GM12892 (cell line): ENCODE measurements at regions not wholly inside any gene's neighbourhood (a gene's known extent, or its start where the extent isn't known, plus 50 kb on each side); places are given as distances from the start of the nearest gene placed in this dataset.

Experiments
- DNase-seq: peaks from one replicate; pipeline ENCODE4 v3.0.0; 2011; ENCODE audit not compliant: insufficient read length
- FAIRE-seq: peaks from 2 replicates; lab custom pipeline; 2011; peaks lifted over from hg19 to GRCh38; lab: Jason Lieb, UNC
- POLR2A ChIP-seq: IDR thresholded peaks from 2 replicates; pipeline ENCODE4 v1.6.1; 2011; ENCODE audit warnings: low read depth, low read length, control low read depth
- POLR2AphosphoS5 ChIP-seq: IDR thresholded peaks from 2 replicates; pipeline ENCODE4 v1.6.1; 2011; ENCODE audit warnings: low read depth, low read length, control low read depth
- TAF1 ChIP-seq: IDR thresholded peaks from 2 replicates; pipeline ENCODE4 v1.6.1; 2011; ENCODE audit warnings: low read depth, mild to moderate bottlenecking, control low read depth, low read length, borderline replicate concordance

GRCh38 chr1:80962564-80962963, 838.2 kb upstream of the ADGRL2 start:
- FAIRE-seq, result no peak
- DNase-seq, result no peak
- TF ChIP-seq POLR2A (no peak), TAF1 (no peak)

- no peak for FAIRE-seq
- TF ChIP-seq POLR2AphosphoS5 (no peak), TAF1 (no peak), POLR2A (no peak)
- no peak for DNase-seq
These were observed 839.1 kb upstream of the ADGRL2 start for GRCh38 chr1:80961464-80962190.

GRCh38 chr1:80933346-80933745, 867.4 kb upstream of the ADGRL2 start:
- DNase-seq (no peak), FAIRE-seq (no peak)
- TF ChIP-seq POLR2AphosphoS5 (no peak), POLR2A (no peak), TAF1 (no peak)

GRCh38 chr1:80931178-80931577, 869.6 kb upstream of the ADGRL2 start:
- no peak for FAIRE-seq
- DNase-seq, result no peak
- no peak for TF ChIP-seq POLR2AphosphoS5
- no peak for TF ChIP-seq TAF1
- no peak for TF ChIP-seq POLR2A

- FAIRE-seq (no peak), DNase-seq (no peak)
- TF ChIP-seq POLR2AphosphoS5 (no peak), POLR2A (no peak), TAF1 (no peak)
These were observed 870.7 kb upstream of the ADGRL2 start for GRCh38 chr1:80929868-80930508.

- no peak for FAIRE-seq
- TF ChIP-seq POLR2A, result no peak
- TF ChIP-seq POLR2AphosphoS5, result no peak
- no peak for TF ChIP-seq TAF1
These were observed 874.2 kb upstream of the ADGRL2 start for GRCh38 chr1:80926531-80926930.

GRCh38 chr1:80925130-80925805, 875.5 kb upstream of the ADGRL2 start:
- no peak for FAIRE-seq
- TF ChIP-seq POLR2A, result no peak
- no peak for TF ChIP-seq POLR2AphosphoS5
- no peak for TF ChIP-seq TAF1

More at GRCh38 chr1:80926531-80926930, 874.2 kb upstream of the ADGRL2 start:
- DNase-seq, result no peak

GRCh38 chr1:80924290-80924689, 876.4 kb upstream of the ADGRL2 start:
- TF ChIP-seq POLR2AphosphoS5 (no peak), POLR2A (no peak), TAF1 (no peak)
- DNase-seq (no peak), FAIRE-seq (no peak)

More at GRCh38 chr1:80925130-80925805, 875.5 kb upstream of the ADGRL2 start:
- DNase-seq, result no peak

- no peak for TF ChIP-seq TAF1
- TF ChIP-seq POLR2AphosphoS5, result no peak
- TF ChIP-seq POLR2A, result no peak
These were observed 877.8 kb upstream of the ADGRL2 start for GRCh38 chr1:80922906-80923305.

GRCh38 chr1:80919426-80919825, 881.3 kb upstream of the ADGRL2 start:
- no peak for FAIRE-seq
- TF ChIP-seq POLR2A (no peak), POLR2AphosphoS5 (no peak), TAF1 (no peak)
- DNase-seq, result no peak

More at GRCh38 chr1:80922906-80923305, 877.8 kb upstream of the ADGRL2 start:
- FAIRE-seq, result no peak
- no peak for DNase-seq

GRCh38 chr1:80918380-80918779, 882.4 kb upstream of the ADGRL2 start:
- DNase-seq (no peak), FAIRE-seq (no peak)
- TF ChIP-seq POLR2A (no peak), TAF1 (no peak), POLR2AphosphoS5 (no peak)

GRCh38 chr1:80917826-80918225, 882.9 kb upstream of the ADGRL2 start:
- DNase-seq (no peak), FAIRE-seq (no peak)
- TF ChIP-seq TAF1 (no peak), POLR2AphosphoS5 (no peak), POLR2A (no peak)

- no peak for DNase-seq
- no peak for TF ChIP-seq POLR2AphosphoS5
- TF ChIP-seq TAF1, result no peak
- no peak for TF ChIP-seq POLR2A
- FAIRE-seq, result no peak
These were observed 883.5 kb upstream of the ADGRL2 start for GRCh38 chr1:80917225-80917624.
